ENCODE measurements at regions not wholly inside any gene's neighbourhood (a gene's known extent, or its start where the extent isn't known, plus 50 kb on each side); places are given as distances from the start of the nearest gene placed in this dataset.

GRCh38 chr6:23087471-23087870 lies 518.1 kb downstream of the HDGFL1 start:
- Histone ChIP-seq H3K4me3 (ENCODE audit: low read depth, low read length) (no peak overlapping the region), H3K36me3 (ENCODE audit: control insufficient read depth in 2 of 2, insufficient read depth in 1 of 2, low read length in 2 of 2) (no peaks in the 10 kb centered on the region), H3K4me1 (ENCODE audit: control insufficient read depth, insufficient read depth, low read length) (no peaks in the 10 kb centered on the region), H3K9me3 (ENCODE audit: control insufficient read depth, insufficient read depth, low read depth, low read length) (no peaks in the 10 kb centered on the region), H3K27ac (ENCODE audit: extremely low read depth, low read depth, low read length) (no peak overlapping the region)
- TF ChIP-seq ZNF311 (tag by site-specific recombination; IDR thresholded peaks at IDR 0.05; ENCODE audit: borderline replicate concordance) (no peak), ZNF18 (tag by site-specific recombination; IDR thresholded peaks at IDR 0.05) (no peak), ZNF239 (tag by site-specific recombination; IDR thresholded peaks at IDR 0.05) (no peak), ZNF10 (tag by site-specific recombination; IDR thresholded peaks at IDR 0.05) (no peak), ZNF138 (tag by site-specific recombination; IDR thresholded peaks at IDR 0.05; ENCODE audit: borderline replicate concordance) (no peak), ZNF626 (tag by site-specific recombination; IDR thresholded peaks at IDR 0.05) (no peak), ZIC2 (tag by site-specific recombination; IDR thresholded peaks at IDR 0.05) (no peak), SP2 (tag by site-specific recombination; IDR thresholded peaks at IDR 0.05) (no peak), ZNF157 (tag by site-specific recombination; IDR thresholded peaks at IDR 0.05) (no peak), ZNF423 (tag by site-specific recombination; IDR thresholded peaks at IDR 0.05) (no peak), ATF2 (tag by site-specific recombination; IDR thresholded peaks at IDR 0.05; ENCODE audit: low read depth) (no peak), AEBP2 (tag by site-specific recombination; IDR thresholded peaks at IDR 0.05; ENCODE audit: borderline replicate concordance) (no peak), ZNF112 (tag by site-specific recombination; IDR thresholded peaks at IDR 0.05) (no peak)
- ChIA-PET POLR2A (no interaction called here), CTCF (interaction anchor here (0.6 kb wide), 1 partner anchor 1005 kb away, joined by 3 read pairs; no protein-coding TSS in a partner anchor)

GRCh38 chr6:23088761-23089160 lies 519.4 kb downstream of the HDGFL1 start:
- ChIA-PET CTCF (no interaction called here), POLR2A (no interaction called here)
- no peaks in the 10 kb centered on the region for H3K9me3 ChIP-seq (ENCODE audit: control insufficient read depth, insufficient read depth, low read depth, low read length)
- TF ChIP-seq SETDB1 (IDR thresholded peaks at IDR 0.05; ENCODE audit: insufficient read length, low read length) (no peak), ZFP3 (tag by site-specific recombination; IDR thresholded peaks at IDR 0.05; ENCODE audit: low read depth) (no peak), ZNF501 (tag by site-specific recombination; IDR thresholded peaks at IDR 0.05) (no peak), PATZ1 (tag by site-specific recombination; IDR thresholded peaks at IDR 0.05) (no peak), ZNF16 (tag by site-specific recombination; IDR thresholded peaks at IDR 0.05; ENCODE audit: low read depth) (no peak), ZNF302 (tag by site-specific recombination; IDR thresholded peaks at IDR 0.05; ENCODE audit: low read depth) (no peak), IKZF3 (tag by site-specific recombination; IDR thresholded peaks at IDR 0.05) (no peak), MEIS1 (CRISPR knock-in tag; IDR thresholded peaks at IDR 0.05; ENCODE audit: borderline replicate concordance) (no peak), GLI4 (tag by site-specific recombination; IDR thresholded peaks at IDR 0.05) (no peak)
- no peak overlapping the region for H3K27ac ChIP-seq (ENCODE audit: extremely low read depth, low read depth, low read length)
- no peaks in the 10 kb centered on the region for H3K4me1 ChIP-seq (ENCODE audit: control insufficient read depth, insufficient read depth, low read length)
- no peaks in the 10 kb centered on the region for H3K36me3 ChIP-seq (ENCODE audit: control insufficient read depth in 2 of 2, insufficient read depth in 1 of 2, low read length in 2 of 2)
- H3K4me3 ChIP-seq (ENCODE audit: low read depth, low read length) = no peak overlapping the region
